Brain pericyte (primary cell): ENCODE measurements at regions not wholly inside any gene's neighbourhood (a gene's known extent, or its start where the extent isn't known, plus 50 kb on each side); places are given as distances from the start of the nearest gene placed in this dataset.

ENCODE experiments used
- DNase-seq: peaks from one replicate; pipeline ENCODE4 v3.0.0-alpha.2; 2012; ENCODE audit warnings: low read depth, low spot score

- no peak for DNase-seq
Measured at GRCh38 chr6:14031516-14031915, 86.1 kb upstream of the CD83 start.

- no peak for DNase-seq
Measured at GRCh38 chr6:14035071-14035847, 82.3 kb upstream of the CD83 start.

- no peak for DNase-seq
Measured at GRCh38 chr6:14035874-14036273, 81.7 kb upstream of the CD83 start.

- DNase-seq = no peak
Measured at GRCh38 chr6:14036911-14037310, 80.7 kb upstream of the CD83 start.

- DNase-seq = no peak
Measured at GRCh38 chr6:14037402-14038277, 79.9 kb upstream of the CD83 start.

GRCh38 chr6:14038467-14039437, 78.8 kb upstream of the CD83 start:
- no peak for DNase-seq

- DNase-seq = no peak
Measured at GRCh38 chr6:14040042-14040441, 77.5 kb upstream of the CD83 start.

- DNase-seq = no peak
Measured at GRCh38 chr6:14046476-14047068, 71.0 kb upstream of the CD83 start.

GRCh38 chr6:14047151-14047740, 70.3 kb upstream of the CD83 start:
- no peak for DNase-seq

GRCh38 chr6:14048837-14049236, 68.7 kb upstream of the CD83 start:
- no peak for DNase-seq

- DNase-seq = no peak
Measured at GRCh38 chr6:14051355-14051754, 66.2 kb upstream of the CD83 start.

GRCh38 chr6:14053811-14054210, 63.8 kb upstream of the CD83 start:
- DNase-seq = no peak

- no peak for DNase-seq
Measured at GRCh38 chr6:14055541-14055940, 62.0 kb upstream of the CD83 start.

GRCh38 chr6:14058029-14058695, 59.4 kb upstream of the CD83 start:
- DNase-seq = no peak

- no peak for DNase-seq
Measured at GRCh38 chr6:14058735-14059134, 58.8 kb upstream of the CD83 start.

GRCh38 chr6:14059791-14060436, 57.7 kb upstream of the CD83 start:
- no peak for DNase-seq

GRCh38 chr6:14060971-14061370, 56.6 kb upstream of the CD83 start:
- no peak for DNase-seq

GRCh38 chr6:14061643-14062042, 55.9 kb upstream of the CD83 start:
- DNase-seq = no peak

GRCh38 chr6:14062345-14063029, 55.1 kb upstream of the CD83 start:
- no peak for DNase-seq
